ENCODE measurements at regions not wholly inside any gene's neighbourhood (a gene's known extent, or its start where the extent isn't known, plus 50 kb on each side); places are given as distances from the start of the nearest gene placed in this dataset.

DNA sequence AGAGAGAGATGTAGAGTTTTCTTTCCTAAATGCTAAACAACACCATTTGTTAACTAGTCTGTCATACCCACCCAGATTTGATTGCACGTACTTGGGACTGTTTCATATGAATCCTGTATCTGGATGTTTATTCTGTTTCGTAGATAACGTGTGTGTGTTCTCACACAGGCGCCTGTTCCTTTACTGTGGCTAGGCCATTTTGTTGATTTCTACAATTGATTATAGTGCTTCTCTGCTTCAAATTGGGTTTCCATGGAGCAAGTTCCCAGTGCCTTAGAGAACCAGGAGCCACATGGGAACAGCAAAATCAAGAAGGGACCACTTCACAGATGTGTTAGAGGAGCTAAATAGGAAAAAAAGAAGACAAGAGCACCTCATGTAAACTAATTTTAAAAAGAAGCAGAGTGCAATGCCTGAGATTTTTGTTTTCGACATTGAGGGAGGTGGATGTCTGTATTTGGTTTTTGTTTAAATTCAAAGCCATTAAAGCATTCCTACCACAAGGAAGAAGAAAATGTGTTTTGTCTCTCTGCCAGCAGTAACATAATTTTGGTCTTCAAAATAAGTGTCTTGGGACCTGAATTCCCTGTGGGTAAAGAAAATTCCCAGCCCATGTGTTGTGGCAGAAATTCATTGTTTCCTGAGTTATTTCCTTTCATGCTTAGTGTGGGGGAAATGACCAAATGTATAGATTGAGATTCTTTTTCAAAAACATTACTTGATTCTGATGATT, 424.0 kb upstream of the C2CD4B start:
- DNase-seq = no peak

DNA sequence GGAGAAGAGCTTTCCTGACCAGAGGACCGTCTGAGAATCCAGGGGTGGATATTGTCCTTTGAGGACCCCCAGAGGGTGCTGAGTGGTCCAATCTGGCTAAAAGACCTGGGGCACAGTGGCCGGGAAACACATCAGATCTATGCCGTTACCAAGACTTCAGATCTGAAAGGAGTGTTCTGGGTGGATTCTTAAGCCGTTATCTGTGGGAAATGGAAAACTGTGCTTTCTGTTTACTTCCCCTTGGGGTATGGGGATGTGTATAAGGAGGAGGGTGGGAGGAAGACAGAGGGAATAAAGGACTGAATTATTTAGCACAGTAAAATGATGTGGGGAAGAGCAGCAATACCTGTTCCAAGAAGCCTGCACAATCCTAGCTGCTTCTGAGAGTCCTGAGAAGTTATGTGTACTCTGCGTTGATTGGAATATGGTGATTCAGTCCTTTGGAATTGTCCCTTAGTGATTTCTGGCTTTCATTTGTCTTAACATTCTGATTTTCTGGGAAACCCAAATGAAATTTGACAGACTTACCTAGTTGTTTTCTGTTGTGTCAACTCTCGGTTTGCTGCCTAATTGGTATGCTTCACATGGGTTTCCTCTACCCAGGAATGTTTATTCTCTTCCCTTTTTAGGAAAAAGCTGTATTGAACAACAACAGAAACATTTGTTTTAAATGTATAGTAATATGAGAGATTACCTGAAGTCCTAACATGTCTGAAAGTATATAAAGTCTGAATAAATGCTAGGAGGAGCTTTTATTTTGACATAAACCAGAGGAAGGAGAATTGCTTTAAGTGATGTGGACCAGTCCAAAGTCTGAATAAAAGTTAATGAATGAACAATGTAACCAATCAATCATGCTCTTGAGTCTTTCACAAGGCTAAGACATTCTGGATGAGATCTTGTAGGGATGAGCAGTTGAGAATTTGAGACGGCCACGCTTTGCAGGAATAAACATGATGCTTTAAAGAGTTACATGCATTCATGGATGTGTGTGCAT, 427.1 kb upstream of the C2CD4B start:
- no peak for DNase-seq

DNA sequence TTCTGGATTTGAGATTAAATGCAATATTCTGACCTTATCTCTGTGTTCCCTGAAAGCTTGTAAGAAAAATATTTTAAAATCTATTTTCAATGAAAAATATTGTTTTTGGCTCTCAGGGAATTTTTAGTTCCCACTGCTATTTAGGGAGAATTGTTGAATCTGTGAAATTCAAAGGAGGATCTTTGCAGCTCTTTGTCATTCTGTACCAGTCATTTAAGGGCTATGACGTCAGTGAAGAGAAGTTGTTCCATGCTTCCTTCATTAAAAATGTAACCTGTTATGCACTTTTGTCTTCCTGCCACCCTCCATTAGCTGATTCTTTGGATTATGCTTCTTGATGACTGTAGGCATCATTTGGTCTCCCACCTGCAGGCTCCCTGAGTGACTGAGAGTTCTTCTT, 427.8 kb upstream of the C2CD4B start:
- no peak for DNase-seq

DNA sequence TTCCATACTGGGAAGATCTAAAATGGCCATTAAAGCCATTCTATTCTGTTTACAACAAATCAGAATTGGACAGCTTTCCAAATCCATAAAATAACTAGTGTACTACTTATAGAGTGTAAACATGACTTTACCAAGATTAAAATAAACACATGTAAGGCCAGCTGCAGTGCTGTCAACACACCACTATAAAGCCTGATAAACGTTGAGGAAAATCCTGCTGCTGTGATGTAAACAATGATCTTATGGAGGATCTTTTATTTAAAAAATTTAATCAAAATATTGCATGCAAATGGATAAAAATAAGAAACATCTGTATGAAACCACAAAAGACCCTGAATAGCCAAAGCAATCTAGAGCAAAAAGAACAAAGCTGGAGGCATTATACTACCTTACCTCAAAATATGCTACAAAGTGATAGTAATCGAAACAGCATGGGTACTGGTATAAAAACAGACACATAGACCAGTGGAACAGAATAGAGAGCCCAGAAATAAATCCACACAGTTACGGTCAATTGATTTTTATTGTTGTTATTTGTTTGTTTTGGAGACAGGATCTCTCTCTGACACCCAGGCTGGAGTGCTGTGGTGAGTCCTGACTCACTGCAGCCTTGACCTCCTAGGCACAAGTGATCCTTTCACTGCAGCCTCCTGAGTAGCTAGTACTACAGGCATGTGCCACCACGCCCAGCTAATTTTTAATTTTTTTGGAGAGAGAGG, 428.8 kb upstream of the C2CD4B start:
- no peak for DNase-seq

DNA sequence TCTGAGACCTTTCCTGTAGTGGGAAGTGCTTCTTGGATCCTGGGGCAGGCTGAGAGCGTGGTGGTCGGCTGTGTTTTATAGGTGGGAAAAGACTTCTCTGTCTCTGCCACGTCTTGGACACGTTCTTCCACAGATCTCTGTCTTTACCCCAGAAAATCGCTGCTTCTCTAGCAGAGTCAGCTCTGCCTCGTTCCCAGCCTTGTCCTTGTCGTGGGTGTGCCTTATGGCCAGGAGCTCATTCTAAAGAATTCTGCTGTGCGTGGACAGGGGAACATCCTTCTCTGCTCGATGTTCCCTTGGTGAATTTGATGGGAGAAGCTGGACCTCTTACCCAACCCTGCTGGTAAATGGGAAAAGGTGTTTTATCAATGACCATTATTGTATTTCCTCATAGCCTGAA, 433.1 kb upstream of the C2CD4B start:
- DNase-seq = no peak

DNA sequence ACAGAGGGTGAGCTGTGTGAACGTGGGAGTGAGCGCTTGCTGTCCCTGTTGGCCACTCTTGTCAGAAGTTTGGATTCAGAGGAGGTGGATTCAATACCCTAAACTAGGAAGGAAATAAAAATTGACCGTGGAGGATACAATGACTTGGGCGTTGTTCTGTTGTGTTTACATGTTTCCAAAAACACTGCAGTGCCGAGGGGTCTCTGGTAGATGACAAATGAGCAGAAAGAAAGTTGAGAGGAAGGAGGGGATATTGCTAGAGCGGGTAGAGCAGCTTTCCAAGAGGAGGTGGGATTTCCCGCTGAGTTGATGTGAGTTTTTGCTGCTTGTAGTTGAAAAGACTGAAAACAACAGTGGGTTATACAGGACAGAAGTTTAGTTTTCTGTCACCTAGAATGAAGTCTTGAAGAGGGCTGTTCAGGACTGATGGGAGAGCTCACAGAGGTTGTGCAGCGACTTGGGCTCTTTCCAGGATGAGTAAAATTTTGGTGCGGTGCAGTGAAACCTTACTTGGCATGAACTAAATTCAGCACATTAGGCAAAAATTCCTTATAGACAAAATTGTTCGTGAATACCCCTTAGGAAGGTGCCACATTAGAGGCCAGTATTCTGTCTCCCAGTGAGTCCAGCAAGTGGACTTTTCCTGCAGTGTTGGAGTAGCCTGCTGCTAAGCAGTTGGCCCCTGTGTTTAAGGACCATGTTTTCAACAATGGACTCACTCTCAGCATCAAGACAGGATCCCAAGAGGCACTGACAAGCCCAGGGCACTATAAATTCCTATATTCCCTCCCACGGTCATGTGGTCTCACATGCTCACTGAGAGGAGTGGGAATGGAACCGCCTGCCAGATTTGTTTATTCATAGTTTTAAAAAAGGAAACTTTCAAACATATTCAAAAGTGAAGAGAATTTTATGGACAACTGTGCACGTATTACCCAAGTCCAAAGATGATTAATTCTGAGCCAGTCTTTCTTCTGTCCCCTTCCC, 435.0 kb upstream of the C2CD4B start:
- DNase-seq = no peak

DNA sequence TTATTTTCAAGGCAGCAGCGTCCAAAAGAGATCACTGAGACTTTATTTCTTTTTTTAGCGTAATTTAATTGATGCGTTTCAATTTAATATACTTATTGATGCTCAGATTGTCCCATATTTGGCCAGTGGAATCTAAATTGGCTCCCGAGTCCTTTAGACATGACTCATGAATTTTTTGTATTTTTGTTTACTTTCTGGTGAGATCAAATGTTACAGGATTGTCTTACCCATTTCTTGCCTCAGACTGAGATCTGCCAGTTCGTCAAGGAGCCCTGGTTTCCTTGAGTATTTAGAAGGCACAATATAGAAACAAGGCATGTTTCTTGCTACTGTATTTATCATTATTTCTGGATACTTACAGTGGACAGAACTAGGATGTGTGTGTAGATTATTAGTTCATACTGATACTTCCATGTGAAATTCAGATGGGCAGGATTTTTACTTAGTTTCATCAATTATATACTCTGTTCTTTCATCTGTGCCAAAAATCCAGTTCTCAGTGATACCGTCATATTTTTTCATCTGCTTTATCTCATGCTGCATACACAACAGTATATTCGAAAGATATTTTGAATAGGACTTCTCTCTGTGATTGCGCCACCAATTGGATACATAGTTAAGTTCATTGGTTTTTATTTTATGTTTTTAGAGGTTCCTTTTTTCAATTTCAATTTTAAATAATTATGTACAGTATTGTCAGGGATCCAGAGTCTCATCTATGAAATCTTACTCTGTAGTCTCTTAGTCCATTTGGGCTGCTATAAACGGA, 436.9 kb upstream of the C2CD4B start:
- no peak for DNase-seq

DNA sequence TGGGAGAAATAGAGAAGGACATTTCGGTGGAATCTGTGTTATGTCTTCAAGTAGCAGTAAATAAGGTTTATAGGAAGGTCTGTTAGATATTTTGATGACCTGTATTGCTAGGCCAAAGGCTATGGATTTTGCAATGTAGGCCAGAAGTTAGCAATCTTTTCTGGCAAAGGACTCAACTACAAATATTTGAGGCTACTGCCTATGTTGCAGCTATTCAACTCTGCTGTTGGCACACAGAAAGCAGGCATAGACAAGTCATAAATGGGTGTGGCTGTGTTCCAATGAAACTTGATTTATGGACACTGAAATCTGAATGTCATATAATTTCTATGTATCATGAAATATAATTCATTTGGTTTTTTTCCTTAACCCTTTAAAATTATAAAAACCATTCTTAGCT, 438.7 kb upstream of the C2CD4B start:
- no peak for DNase-seq

DNA sequence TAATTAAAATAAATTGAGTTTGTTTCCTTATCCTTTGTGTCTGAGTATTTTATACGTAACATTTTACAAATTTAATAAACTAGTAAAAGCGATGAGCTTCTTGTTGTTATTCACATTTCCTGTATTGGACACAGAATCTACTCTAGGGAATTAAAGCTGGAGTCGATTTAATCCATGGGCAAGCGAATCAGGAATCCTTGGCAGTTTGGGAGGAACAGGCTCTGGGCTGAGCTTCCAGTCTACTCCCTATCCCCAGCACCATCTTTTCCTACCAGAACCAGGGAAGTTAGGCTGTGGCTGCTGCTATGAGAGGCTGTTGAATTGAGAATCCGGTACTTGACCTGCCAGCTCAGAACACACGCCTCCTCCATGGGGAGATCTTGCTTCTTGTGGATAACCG, 437.3 kb upstream of the TPM1 start:
- no peak for DNase-seq

DNA sequence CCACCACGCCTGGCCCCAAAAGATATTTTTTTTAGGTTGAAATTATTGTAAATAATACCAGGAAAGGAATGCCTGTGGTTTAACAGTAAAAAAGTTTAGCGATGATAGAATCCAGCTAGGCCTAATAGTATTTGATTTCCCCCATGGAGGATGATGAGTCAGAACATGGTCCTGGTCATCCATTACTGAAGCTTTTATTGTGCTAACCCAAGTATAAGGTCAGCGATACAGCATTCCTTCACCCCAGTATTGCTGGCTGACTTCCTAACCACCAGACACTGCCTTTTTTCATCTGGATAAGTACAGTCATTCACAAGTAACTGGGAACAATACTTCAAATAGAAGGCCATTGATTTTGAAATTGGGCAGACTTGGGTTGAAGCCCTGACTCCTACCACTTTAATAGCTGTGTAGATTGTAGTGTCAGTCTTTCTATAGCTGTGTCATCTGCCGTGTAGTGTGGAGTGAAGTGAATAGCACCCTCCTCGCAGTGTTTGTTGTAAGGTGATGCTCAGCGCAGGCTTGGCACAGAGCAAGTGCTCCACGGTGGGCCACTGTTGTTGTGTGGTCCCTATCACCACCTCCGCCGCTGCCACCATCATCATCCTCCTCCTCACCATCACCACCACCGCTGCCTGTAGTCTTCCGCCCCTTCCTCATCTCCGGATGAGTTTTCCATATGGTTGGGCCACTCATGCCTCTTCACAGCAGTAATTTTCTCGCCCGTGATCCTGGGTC, 436.0 kb upstream of the TPM1 start:
- no peak for DNase-seq

DNA sequence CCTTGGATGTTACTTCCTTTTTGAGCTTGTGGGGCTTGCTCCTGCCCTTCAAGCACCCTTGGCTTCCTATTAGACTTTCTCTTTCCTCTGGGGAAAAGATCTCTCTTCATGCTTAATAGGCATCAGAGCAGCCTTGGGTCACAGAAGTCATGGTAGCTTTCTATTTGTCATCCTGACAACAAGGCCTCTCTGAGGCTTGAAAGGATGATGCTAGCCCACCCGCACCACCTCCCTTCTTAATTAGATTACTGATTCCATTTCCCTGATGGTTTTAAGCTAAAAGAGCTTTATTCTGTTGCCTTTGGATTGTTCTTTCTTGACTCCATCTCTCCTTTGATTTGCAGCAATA, 435.5 kb upstream of the TPM1 start:
- DNase-seq = no peak

DNA sequence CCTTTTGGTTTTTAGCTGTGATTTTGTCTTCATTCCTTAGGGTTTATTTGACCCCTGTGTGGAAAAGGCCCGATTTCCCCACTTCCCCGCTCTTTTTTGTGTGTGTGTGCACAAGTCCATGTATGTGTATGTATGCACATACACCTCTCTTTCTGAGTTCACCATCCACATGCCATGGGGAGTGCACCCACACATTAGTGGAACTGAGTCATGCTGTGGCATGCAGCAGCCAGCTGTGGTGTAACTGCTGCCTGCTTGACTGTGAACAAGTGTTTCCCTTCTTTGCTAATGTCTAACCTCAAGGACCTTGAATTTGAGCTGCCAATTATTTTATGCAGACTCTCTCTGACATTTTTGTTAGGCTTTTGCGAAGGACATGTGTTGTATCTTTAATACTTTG, 434.9 kb upstream of the TPM1 start:
- DNase-seq = no peak

DNA sequence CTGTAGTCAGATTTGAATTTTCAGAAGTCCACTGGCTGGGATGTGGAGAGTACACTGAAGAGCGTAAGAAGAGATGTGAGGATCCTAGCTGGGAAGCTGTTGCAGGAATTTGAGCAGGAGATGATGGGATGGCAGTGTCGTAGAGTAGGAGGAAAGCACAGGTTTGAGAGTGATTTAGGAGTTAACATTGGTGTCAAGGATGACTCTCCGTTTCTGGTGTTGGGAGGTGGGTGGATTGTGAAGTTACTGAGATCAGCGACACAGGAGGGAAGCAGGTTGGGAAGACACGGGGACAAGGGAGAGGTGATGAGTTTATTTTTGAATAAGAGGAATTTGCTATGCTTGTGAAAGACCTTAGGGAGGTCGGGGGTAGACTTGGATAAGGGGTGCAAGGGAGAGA, 434.2 kb upstream of the TPM1 start:
- no peak for DNase-seq

DNA sequence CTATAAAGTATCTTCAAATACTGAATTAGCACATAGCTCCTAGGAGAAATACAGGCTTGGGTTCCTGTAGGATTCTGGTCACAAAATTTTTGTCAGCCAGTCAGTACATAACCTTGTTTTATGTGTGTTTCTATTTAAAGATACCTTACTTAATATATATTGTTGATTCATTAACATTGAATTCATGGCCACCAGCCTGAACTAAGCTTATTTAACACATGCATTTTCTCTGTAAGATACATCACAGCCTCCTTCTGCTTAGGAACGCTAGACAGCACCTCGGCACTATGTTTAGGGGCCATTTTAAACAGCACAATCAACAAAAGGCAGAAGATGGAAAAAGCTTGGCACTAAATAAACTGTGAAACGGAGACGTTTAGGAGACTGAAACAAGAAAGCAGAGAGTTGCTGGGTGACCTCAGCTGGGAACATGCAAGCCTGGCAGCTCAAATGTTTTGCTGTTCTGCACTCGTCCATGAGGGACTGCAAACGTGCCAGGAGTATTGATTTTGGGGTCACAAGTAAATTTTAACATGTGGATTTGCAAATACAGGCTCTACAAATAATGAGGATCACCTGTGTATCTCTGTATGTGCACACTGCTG, 432.2 kb upstream of the TPM1 start:
- no peak for DNase-seq

DNA sequence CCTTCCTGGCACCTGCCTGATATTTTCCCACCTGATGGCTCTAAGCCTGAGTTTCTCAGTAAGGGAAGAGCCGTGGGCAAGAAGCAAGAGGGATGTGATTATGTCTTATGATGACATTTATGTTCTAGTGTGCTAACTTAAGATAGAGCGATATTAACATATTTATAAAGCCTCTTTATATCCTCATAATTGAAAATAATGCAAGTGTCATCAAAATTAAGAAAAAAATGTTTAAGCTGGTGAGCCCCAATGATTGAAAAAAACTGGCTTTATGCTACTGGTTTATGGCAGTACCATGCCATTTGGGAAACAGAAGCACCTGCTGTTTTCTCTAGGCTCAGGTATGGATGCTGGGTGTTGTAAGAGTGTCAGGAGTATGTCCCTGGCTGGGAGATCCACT, 431.5 kb upstream of the TPM1 start:
- no peak for DNase-seq

DNA sequence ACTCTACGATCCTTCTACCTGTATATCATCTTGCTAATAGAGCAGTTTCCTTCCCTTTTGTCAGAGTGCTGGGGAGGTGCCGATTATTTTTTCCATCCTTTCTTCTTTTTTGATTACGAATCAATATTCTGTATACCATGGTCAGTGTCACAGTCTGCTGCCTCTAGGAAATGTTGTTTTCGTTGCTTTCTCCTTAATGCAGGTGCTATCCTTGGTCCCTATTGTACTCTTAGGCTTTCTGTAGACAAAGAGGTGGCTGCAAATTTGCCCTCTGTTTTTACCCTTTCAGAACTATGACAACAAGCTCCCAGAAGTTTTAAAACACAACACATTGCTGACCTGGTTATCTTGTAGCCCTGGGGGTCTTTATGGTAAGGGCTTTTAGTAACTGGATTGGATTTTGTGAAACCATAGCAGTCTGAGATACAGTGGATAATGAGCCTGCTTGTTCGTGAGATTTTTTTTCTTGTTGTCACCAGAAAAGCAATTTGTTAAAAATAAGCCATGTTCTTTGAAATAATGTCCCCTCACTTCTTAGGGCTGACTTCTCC, 430.3 kb upstream of the TPM1 start:
- DNase-seq = no peak

DNA sequence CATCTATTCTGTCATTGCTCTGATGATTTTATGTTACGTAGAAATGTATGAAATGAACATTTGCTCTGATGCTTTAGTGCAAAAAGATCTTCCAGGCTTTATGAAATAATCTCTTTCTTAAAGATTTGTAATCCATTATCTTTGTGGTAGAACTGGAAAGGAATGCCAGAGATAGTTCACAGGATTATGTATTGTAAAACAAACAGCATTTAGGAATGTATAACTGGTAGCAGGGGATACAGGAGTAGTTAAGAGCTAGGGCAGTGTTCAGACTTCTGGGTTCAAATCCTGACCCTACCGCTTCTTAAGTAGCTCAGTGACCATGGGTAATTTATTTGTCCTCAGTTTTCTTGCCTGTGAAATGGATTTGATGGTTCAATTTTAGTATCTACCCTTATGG, 429.8 kb upstream of the TPM1 start:
- no peak for DNase-seq

DNA sequence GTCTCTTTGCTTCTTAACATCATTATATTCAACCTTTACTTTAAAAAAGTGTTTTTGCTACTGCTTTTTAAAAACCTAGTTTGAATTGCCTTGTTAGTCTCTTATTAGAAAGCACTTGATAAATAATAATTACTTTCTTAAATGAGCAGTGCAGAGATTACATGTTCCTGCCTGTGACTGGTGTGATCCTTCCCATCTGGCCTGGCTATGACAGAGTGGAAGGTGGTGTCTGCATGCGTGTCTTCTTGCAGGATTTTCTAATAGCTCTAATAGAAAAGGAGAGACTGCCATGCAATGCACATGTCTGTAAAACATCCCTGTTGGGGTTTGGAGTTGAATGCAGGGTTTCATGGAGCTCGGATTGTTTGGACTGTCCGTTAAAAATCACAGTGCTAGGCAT, 425.8 kb upstream of the TPM1 start:
- no peak for DNase-seq

DNA sequence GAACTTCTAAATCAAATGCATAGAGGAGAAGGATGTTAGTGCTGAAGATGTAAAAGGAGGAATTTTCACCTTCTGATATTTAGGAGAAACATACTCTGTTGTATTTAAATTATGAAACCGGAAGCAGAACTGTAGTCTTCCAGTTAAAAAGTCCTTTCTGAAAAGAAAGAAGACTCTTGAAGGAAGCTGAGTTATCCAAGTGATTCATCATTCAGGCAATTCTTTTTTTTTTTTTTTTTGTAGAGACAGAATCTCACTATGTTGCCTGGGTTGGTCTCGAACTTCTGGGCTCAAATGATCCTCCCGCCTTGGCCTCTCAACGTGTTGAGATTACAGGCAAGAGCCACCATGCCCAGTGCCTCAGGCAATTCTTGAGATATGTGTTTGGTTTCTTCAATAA, 424.8 kb upstream of the TPM1 start:
- DNase-seq = no peak

DNA sequence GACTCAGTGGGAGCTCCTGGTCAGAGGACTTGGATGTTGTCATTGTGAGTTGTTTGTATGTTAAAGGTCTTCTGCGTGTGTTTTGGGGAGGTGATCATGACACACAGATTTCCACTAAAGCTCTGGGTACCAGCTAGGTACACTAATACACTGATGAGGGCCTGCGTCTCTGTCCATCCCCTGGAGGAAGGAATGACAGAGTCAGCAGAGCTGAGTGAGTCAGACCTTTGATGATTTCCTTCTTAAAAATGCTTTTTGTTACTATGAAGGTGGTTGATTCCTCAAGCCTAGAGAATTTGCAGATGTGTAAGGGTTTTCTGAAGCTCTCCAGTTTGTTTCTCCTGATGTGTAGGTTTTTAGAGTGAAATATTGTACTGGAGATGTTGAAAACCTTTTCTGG, 424.1 kb upstream of the TPM1 start:
- DNase-seq = no peak

Measured in cerebellar nuclear complex (tissue), 1 donor.